Thyroid gland (tissue), 4 donors: ENCODE measurements at regions not wholly inside any gene's neighbourhood (a gene's known extent, or its start where the extent isn't known, plus 50 kb on each side); places are given as distances from the start of the nearest gene placed in this dataset.
"Not testable (repeated sequence)": the region's sequence is repeated elsewhere in the genome, so short reads cannot be mapped to it uniquely, and the experiment has no call there.

Source experiments
- DNase-seq, 2 donors: peaks; one replicate each; pipeline ENCODE4 v3.0.0-alpha.2; 2019
- H3K27ac ChIP-seq, 3 donors: fragments of 200-600 bp; sonication (generic); 1 replicate in 2 of 3; 2 replicates in 1 of 3; pipeline ENCODE4 v1.5.1; 2016 to 2019; ENCODE audit warnings: mild to moderate bottlenecking in 1 of 3, moderate library complexity in 1 of 3
- H3K27me3 ChIP-seq: fragments of 200-600 bp; sonication (generic); one replicate; pipeline ENCODE4 v1.5.1; 2019
- H3K36me3 ChIP-seq, 2 donors: fragments of 200-600 bp; sonication (generic); one replicate each; pipeline ENCODE4 v1.5.1; 2016 to 2019
- H3K4me1 ChIP-seq, 2 donors: fragments of 200-600 bp; sonication (generic); one replicate each; pipeline ENCODE4 v1.5.1; 2017 to 2019
- H3K4me3 ChIP-seq, 3 donors: fragments of 200-600 bp; sonication (generic); replicated peaks in 1 of 3; 1 replicate in 2 of 3; 2 replicates in 1 of 3; pipeline ENCODE4 v1.5.1; 2016; ENCODE audit warnings: mild to moderate bottlenecking in 1 of 3
- H3K9me3 ChIP-seq: fragments of 200-600 bp; sonication (generic); one replicate; pipeline ENCODE4 v1.5.1; 2017
- CTCF ChIP-seq, 6 experiments: fragments of 200-600 bp in 3 of 6; fragments of 450-650 bp in 3 of 6; sonication (generic) in 3 of 6; IDR thresholded peaks; one replicate each; pipeline ENCODE4 v1.5.1; 2016 to 2019; ENCODE audit warnings: antibody characterized with exemption in 6 of 6, mild to moderate bottlenecking in 2 of 6, inconsistent platforms in 1 of 6, moderate library complexity in 1 of 6
- WGBS, 2 donors: methylation state at CpG; one replicate each; pipeline ENCODE4 v1.1.5; 2017; 5-methylcytosine and 5-hydroxymethylcytosine counted together
- intact Hi-C: fragments of 100-400 bp; cut with DNase I; formaldehyde crosslinking; loops from one replicate; pipeline ENCODE4 v1.15.1; 2023

GRCh38 chr6:60477747-60478146, 1808.3 kb downstream of the KHDRBS2 start:
- H3K4me1 ChIP-seq, H3K4me3 ChIP-seq, H3K36me3 ChIP-seq, H3K27me3 ChIP-seq, intact Hi-C loops, DNase-seq, H3K27ac ChIP-seq, H3K9me3 ChIP-seq: not testable (repeated sequence)
- TF ChIP-seq CTCF (IDR thresholded peaks at IDR 0.05) = peak in 3 of 6 experiments; percentile 12 to 24 (median 20)

DNA sequence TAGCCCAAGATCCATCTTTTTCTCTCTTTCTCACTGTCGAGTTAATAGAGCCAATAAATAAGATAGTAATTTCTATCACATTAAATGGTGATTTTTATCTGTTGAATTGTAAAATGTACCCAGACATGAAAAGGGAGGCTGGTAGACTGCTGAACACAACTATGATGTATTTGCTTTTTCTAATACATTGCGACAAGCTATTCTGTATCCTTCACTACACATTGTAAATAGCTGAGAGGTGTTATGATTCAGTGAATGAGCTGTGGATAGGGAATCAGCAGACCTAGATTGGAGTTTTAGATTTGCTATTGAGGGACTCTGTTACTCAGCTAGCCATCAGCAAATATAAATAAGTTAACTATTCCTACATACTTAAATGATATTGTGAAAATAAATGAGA, 1812.2 kb downstream of the KHDRBS2 start:
- H3K4me3 ChIP-seq, DNase-seq, H3K27me3 ChIP-seq, H3K4me1 ChIP-seq, H3K36me3 ChIP-seq, H3K9me3 ChIP-seq, H3K27ac ChIP-seq, intact Hi-C loops: not testable (repeated sequence)
- WGBS, 2 donors = 91 to 96% methylated on average over 2 of the region's 2 CpGs

DNA sequence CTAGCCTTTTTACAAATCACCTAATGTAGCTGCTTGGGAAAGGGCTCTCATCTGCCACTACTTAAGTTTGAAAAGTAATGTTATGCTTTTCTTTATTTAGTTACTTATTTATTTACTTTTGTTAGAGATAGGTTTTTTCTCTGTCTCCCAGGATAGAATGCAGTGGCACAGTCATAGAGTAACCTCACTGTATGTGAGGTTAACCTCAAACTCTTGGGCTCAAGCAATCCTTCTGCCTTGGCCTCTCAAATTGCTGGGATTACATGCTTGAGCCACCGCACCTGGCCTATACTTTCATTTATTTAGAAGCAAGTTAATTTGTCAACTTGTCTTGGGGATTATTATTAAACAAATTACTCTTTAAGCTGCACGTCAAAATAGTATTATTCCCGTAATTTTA, 1814.6 kb downstream of the KHDRBS2 start:
- H3K4me3 ChIP-seq, H3K27me3 ChIP-seq, intact Hi-C loops, H3K9me3 ChIP-seq, DNase-seq, H3K36me3 ChIP-seq, H3K27ac ChIP-seq, H3K4me1 ChIP-seq: not testable (repeated sequence)
- WGBS, 2 donors = 90 to 95% methylated on average over 3 of the region's 3 CpGs

DNA sequence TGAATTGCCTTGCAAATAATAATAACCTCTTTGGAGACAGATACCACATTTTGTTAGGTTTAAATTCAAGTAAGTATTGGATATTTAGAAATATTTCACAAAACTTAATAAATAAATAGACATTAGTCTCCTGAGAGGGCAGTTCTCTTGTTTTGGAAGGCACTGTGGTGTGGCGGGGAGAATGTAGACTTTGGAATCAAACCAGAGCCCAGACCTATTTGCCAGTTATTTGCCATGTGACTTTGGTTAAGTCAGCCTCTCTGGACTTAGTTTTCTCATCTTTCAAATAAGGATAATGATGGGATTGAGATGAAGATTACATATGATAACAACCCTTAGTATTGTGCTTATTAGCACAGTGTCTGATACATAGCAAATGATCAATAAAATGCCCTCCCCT, 1835.6 kb downstream of the KHDRBS2 start:
- intact Hi-C loops = not testable (repeated sequence)
- 90 to 96% methylated on average over 1 of the region's 1 CpG for WGBS, 2 donors

GRCh38 chr6:60444532-60444931, 1841.5 kb downstream of the KHDRBS2 start:
- H3K4me1 ChIP-seq, H3K27ac ChIP-seq: not testable (repeated sequence)

More for the DNA sequence above, 1835.6 kb downstream of the KHDRBS2 start:
- not testable (repeated sequence) for H3K4me1 ChIP-seq, H3K4me3 ChIP-seq, DNase-seq, H3K27ac ChIP-seq, H3K36me3 ChIP-seq, H3K27me3 ChIP-seq, H3K9me3 ChIP-seq

GRCh38 chr6:60439709-60440108, 1846.3 kb downstream of the KHDRBS2 start:
- H3K36me3 ChIP-seq, H3K9me3 ChIP-seq, intact Hi-C loops, DNase-seq, H3K27me3 ChIP-seq, H3K27ac ChIP-seq, H3K4me1 ChIP-seq, H3K4me3 ChIP-seq: not testable (repeated sequence)
- WGBS, 2 donors = 91 to 92% methylated on average over 3 of the region's 3 CpGs

More at GRCh38 chr6:60444532-60444931, 1841.5 kb downstream of the KHDRBS2 start:
- intact Hi-C loops, H3K9me3 ChIP-seq, DNase-seq, H3K27me3 ChIP-seq, H3K4me3 ChIP-seq, H3K36me3 ChIP-seq: not testable (repeated sequence)
- WGBS, 2 donors = 74 to 78% methylated on average over 2 to 3 of the region's 3 CpGs

DNA sequence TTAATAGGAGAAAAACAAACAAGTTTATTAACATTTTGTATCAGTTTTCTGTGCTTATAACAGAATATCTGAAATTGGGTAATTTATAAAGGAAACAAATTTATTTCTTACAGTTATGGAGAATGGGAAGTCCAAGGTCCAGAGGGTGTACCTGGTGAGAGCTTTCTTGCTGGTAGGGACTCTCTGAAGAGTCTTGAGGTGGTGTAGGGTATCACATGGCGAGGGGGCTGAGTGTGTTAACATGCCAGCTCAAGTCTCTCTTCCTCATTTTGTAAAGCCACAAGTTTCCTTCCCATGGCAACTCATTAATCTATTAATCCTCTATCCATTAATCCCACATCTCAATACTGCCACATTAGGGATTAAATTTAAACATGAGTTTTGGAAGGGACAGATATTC, 1863.3 kb downstream of the KHDRBS2 start:
- H3K4me1 ChIP-seq, H3K36me3 ChIP-seq, DNase-seq, H3K27ac ChIP-seq, H3K9me3 ChIP-seq, H3K4me3 ChIP-seq, intact Hi-C loops, H3K27me3 ChIP-seq: not testable (repeated sequence)
- no CpG with 5 or more reads among the region's 1 CpG for WGBS, 2 donors

GRCh38 chr6:60416118-60416517, 1869.9 kb downstream of the KHDRBS2 start:
- intact Hi-C loops, H3K27me3 ChIP-seq, H3K9me3 ChIP-seq, H3K27ac ChIP-seq, H3K4me1 ChIP-seq, H3K4me3 ChIP-seq, DNase-seq, H3K36me3 ChIP-seq: not testable (repeated sequence)
- 75 to 80% methylated on average over 1 of the region's 1 CpG for WGBS, 2 donors

- H3K36me3 ChIP-seq, DNase-seq, H3K4me3 ChIP-seq, H3K27ac ChIP-seq, intact Hi-C loops, H3K27me3 ChIP-seq, H3K4me1 ChIP-seq, H3K9me3 ChIP-seq: not testable (repeated sequence)
- 83 to 93% methylated on average over 3 of the region's 3 CpGs for WGBS, 2 donors
Observed at GRCh38 chr6:60408747-60409146, 1877.3 kb downstream of the KHDRBS2 start.

DNA sequence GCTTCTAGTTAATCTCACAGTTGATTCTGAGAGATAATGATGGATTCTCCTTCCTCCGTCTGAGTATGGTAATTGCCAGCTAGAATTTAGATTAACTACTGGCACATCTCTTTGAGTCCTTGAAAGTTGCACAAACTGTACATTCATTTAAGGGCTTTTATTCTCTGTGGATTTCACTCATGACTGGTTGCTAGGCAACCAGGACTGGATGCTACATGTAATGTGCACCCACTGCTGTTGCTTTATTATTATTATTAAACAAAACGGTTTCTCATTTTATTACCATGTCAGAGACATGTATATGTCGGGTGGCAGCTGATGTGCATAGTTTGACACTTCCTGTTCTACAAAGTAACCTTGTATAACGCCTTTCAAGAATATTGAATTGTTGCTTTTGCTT, 1882.8 kb downstream of the KHDRBS2 start:
- H3K27ac ChIP-seq, H3K27me3 ChIP-seq, H3K4me1 ChIP-seq, DNase-seq, H3K9me3 ChIP-seq, intact Hi-C loops, H3K36me3 ChIP-seq, H3K4me3 ChIP-seq: not testable (repeated sequence)
- 55 to 58% methylated on average over 4 of the region's 4 CpGs for WGBS, 2 donors

DNA sequence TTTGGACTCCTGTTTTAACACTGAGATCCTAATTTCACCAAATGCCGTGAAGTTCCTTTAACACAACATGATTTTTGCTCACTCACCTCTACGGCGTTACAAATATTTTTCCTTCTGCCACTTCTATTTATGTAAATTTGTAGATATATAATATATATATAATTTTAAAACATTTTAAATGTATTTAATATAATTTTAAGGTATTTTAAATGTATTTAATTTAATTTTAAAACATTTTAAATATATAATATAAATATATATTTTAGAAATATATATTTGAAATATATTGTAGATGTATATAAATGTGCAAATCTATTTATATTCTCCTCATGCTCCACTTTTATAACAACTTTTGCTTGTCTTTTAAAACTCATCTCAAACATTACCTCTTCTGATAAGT, 1883.5 kb downstream of the KHDRBS2 start:
- H3K9me3 ChIP-seq, intact Hi-C loops, H3K27ac ChIP-seq, H3K27me3 ChIP-seq, DNase-seq, H3K36me3 ChIP-seq, H3K4me3 ChIP-seq, H3K4me1 ChIP-seq: not testable (repeated sequence)
- WGBS, 2 donors = 94 to 96% methylated on average over 3 of the region's 3 CpGs

DNA sequence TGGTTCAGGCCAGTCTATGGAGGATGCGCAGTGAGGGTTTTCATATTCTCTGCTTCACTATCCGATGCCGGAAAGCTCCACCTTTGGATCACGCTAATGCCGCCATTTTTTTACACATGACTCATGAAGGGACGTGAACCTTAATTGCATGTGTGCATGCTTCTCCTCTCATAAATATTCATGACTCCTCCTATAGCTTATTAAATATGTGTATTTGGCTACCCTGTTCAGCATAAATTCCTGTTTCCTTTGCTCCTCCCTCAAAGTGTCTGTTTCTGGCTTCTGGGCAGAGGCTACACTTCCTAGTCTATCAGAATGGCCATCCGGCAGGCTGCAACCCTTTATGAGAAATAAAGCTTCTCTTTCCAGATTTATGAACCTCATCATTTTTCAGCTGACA, 1890.8 kb downstream of the KHDRBS2 start:
- WGBS, 2 donors = 80 to 98% methylated on average over 2 to 7 of the region's 7 CpGs
- H3K4me1 ChIP-seq, H3K36me3 ChIP-seq, DNase-seq, H3K9me3 ChIP-seq, H3K4me3 ChIP-seq, H3K27me3 ChIP-seq, H3K27ac ChIP-seq, intact Hi-C loops: not testable (repeated sequence)

GRCh38 chr6:60392969-60393368, 1893.1 kb downstream of the KHDRBS2 start:
- H3K9me3 ChIP-seq, H3K36me3 ChIP-seq, intact Hi-C loops, H3K27ac ChIP-seq, H3K27me3 ChIP-seq, H3K4me1 ChIP-seq, DNase-seq, H3K4me3 ChIP-seq: not testable (repeated sequence)
- WGBS, 2 donors = 65 to 66% methylated on average over 4 of the region's 4 CpGs
